Sigmoid colon (tissue), 3 donors: ENCODE measurements at regions not wholly inside any gene's neighbourhood (a gene's known extent, or its start where the extent isn't known, plus 50 kb on each side); places are given as distances from the start of the nearest gene placed in this dataset.

Source experiments
- CTCF ChIP-seq, 4 experiments: fragments of 450-650 bp in 3 of 4; fragments of 200-600 bp in 1 of 4; IDR thresholded peaks; one replicate each; pipeline ENCODE4 v1.5.1; 2016 to 2019; ENCODE audit warnings: antibody characterized with exemption in 4 of 4, mild to moderate bottlenecking in 3 of 4, moderate library complexity in 2 of 4
- POLR2A ChIP-seq, 2 donors: fragments of 450-650 bp; IDR thresholded peaks; one replicate each; pipeline ENCODE4 v1.6.1; 2016; ENCODE audit warnings: antibody characterized with exemption in 2 of 2, mild to moderate bottlenecking in 2 of 2, moderate library complexity in 2 of 2

DNA sequence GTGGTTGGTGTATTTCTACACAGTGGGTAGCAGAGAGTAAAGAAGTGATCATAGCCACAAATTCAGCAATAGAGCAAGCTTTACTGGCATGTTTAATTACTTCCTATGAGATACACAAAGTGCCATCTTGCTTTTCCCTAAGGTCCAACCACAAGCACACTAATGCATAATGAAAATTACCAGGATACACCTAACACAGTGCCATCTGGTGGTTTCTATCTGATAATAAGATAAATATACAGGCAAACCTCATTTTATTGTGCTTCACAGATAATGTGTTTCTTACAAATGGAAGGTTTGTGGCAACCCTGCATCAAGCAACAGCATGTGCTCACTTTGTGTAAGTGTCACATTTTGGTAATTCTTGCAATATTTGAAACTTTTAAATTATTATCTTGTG, 223.0 kb downstream of the NSUN3 start:
- TF ChIP-seq CTCF (IDR thresholded peaks at IDR 0.05) = no peak
- TF ChIP-seq POLR2A (IDR thresholded peaks at IDR 0.05) = no peak
